H4 (cell line): ENCODE measurements at regions not wholly inside any gene's neighbourhood (a gene's known extent, or its start where the extent isn't known, plus 50 kb on each side); places are given as distances from the start of the nearest gene placed in this dataset.
A peak's percentile ranks its signal among the peaks of the same experiment; 100 is the strongest.
"Not testable (repeated sequence)": the region's sequence is repeated elsewhere in the genome, so short reads cannot be mapped to it uniquely, and the experiment has no call there.

Source experiments
- DNase-seq: peaks from one replicate; pipeline ENCODE4 v3.0.0-alpha.2; 2015; ENCODE audit warnings: low spot score

GRCh38 chr14:55977392-55978150 is 140.6 kb upstream of the PELI2 start:
- no peak for DNase-seq

GRCh38 chr14:55979096-55979495 is 139.1 kb upstream of the PELI2 start:
- no peak for DNase-seq

GRCh38 chr14:55979781-55980180 is 138.4 kb upstream of the PELI2 start:
- DNase-seq = no peak

GRCh38 chr14:55980970-55981369 is 137.2 kb upstream of the PELI2 start:
- no peak for DNase-seq

- no peak for DNase-seq
Measured at GRCh38 chr14:55986069-55986468, 132.1 kb upstream of the PELI2 start.

- DNase-seq = no peak
Measured at GRCh38 chr14:56000846-56001245, 117.4 kb upstream of the PELI2 start.

- DNase-seq = peak; percentile 14
Measured at GRCh38 chr14:56002342-56002741, 115.9 kb upstream of the PELI2 start.

GRCh38 chr14:56002876-56003625 is 115.2 kb upstream of the PELI2 start:
- DNase-seq = no peak

- no peak for DNase-seq
Measured at GRCh38 chr14:56004323-56004722, 113.9 kb upstream of the PELI2 start.

- peak; percentile 61 for DNase-seq
Measured at GRCh38 chr14:56004786-56005185, 113.4 kb upstream of the PELI2 start.

- peak; percentile 25 for DNase-seq
Measured at GRCh38 chr14:56005191-56006053, 112.8 kb upstream of the PELI2 start.

GRCh38 chr14:56007491-56007890 is 110.7 kb upstream of the PELI2 start:
- DNase-seq = not testable (repeated sequence)

- no peak for DNase-seq
Measured at GRCh38 chr14:56008150-56008549, 110.1 kb upstream of the PELI2 start.

GRCh38 chr14:56008661-56009060 is 109.5 kb upstream of the PELI2 start:
- DNase-seq = not testable (repeated sequence)

GRCh38 chr14:56023661-56024081 is 94.5 kb upstream of the PELI2 start:
- DNase-seq = no peak

- DNase-seq = no peak
Measured at GRCh38 chr14:56025191-56025590, 93.0 kb upstream of the PELI2 start.

- no peak for DNase-seq
Measured at GRCh38 chr14:56026506-56026905, 91.7 kb upstream of the PELI2 start.

GRCh38 chr14:56027421-56027820 is 90.8 kb upstream of the PELI2 start:
- no peak for DNase-seq

- DNase-seq = no peak
Measured at GRCh38 chr14:56027916-56028712, 90.1 kb upstream of the PELI2 start.

GRCh38 chr14:56036353-56036752 is 81.9 kb upstream of the PELI2 start:
- no peak for DNase-seq

GRCh38 chr14:56040121-56040520 is 78.1 kb upstream of the PELI2 start:
- no peak for DNase-seq
